ENCODE measurements at regions not wholly inside any gene's neighbourhood (a gene's known extent, or its start where the extent isn't known, plus 50 kb on each side); places are given as distances from the start of the nearest gene placed in this dataset.

GRCh38 chr13:69487576-69487975 is 620.0 kb upstream of the ATXN8OS start:
- H3K4me3 ChIP-seq (ENCODE audit: insufficient read length, low read depth): no peak overlapping the region
- H3K4me1 ChIP-seq (ENCODE audit: insufficient read depth, insufficient read length): no peaks in the 10 kb centered on the region
- no peaks in the 10 kb centered on the region for H3K27me3 ChIP-seq (ENCODE audit: insufficient read depth, insufficient read length)
- TF ChIP-seq SUZ12 (IDR thresholded peaks at IDR 0.05; ENCODE audit: extremely low read depth, insufficient read depth, insufficient read length) (no peak), ZNF274 (IDR thresholded peaks at IDR 0.05; ENCODE audit: low read depth, low read length) (no peak), YY1 (IDR thresholded peaks at IDR 0.05; ENCODE audit: insufficient read depth, insufficient read length) (no peak)
- no peaks in the 10 kb centered on the region for H3K9me3 ChIP-seq (ENCODE audit: insufficient read depth, low read length)
- no peak for DNase-seq (ENCODE audit: low read depth, low spot score)
- no peak overlapping the region for H3K9ac ChIP-seq (ENCODE audit: insufficient read length, low read depth)
- no peaks in the 10 kb centered on the region for H3K36me3 ChIP-seq (ENCODE audit: insufficient read depth, insufficient read length, low read length)

GRCh38 chr13:69485991-69486592 is 621.5 kb upstream of the ATXN8OS start:
- TF ChIP-seq ZNF274 (IDR thresholded peaks at IDR 0.05; ENCODE audit: low read depth, low read length): no peak
- TF ChIP-seq YY1 (IDR thresholded peaks at IDR 0.05; ENCODE audit: insufficient read depth, insufficient read length): no peak
- TF ChIP-seq SUZ12 (IDR thresholded peaks at IDR 0.05; ENCODE audit: extremely low read depth, insufficient read depth, insufficient read length): no peak
- H3K4me3 ChIP-seq (ENCODE audit: insufficient read length, low read depth): no peak overlapping the region
- H3K36me3 ChIP-seq (ENCODE audit: insufficient read depth, insufficient read length, low read length): no peaks in the 10 kb centered on the region
- no peaks in the 10 kb centered on the region for H3K27me3 ChIP-seq (ENCODE audit: insufficient read depth, insufficient read length)
- DNase-seq (ENCODE audit: low read depth, low spot score): no peak
- H3K4me1 ChIP-seq (ENCODE audit: insufficient read depth, insufficient read length): no peaks in the 10 kb centered on the region
- H3K9me3 ChIP-seq (ENCODE audit: insufficient read depth, low read length): no peaks in the 10 kb centered on the region
- H3K9ac ChIP-seq (ENCODE audit: insufficient read length, low read depth): no peak overlapping the region

- no peaks in the 10 kb centered on the region for H3K27me3 ChIP-seq (ENCODE audit: insufficient read depth, insufficient read length)
- H3K36me3 ChIP-seq (ENCODE audit: insufficient read depth, insufficient read length, low read length): no peaks in the 10 kb centered on the region
- DNase-seq (ENCODE audit: low read depth, low spot score): no peak
- no peak for TF ChIP-seq YY1 (IDR thresholded peaks at IDR 0.05; ENCODE audit: insufficient read depth, insufficient read length)
- TF ChIP-seq ZNF274 (IDR thresholded peaks at IDR 0.05; ENCODE audit: low read depth, low read length): no peak
- TF ChIP-seq SUZ12 (IDR thresholded peaks at IDR 0.05; ENCODE audit: extremely low read depth, insufficient read depth, insufficient read length): no peak
- H3K9ac ChIP-seq (ENCODE audit: insufficient read length, low read depth): no peak overlapping the region
- H3K9me3 ChIP-seq (ENCODE audit: insufficient read depth, low read length): no peaks in the 10 kb centered on the region
- no peaks in the 10 kb centered on the region for H3K4me1 ChIP-seq (ENCODE audit: insufficient read depth, insufficient read length)
- H3K4me3 ChIP-seq (ENCODE audit: insufficient read length, low read depth): no peak overlapping the region
Observed at GRCh38 chr13:69477451-69477850, 630.2 kb upstream of the ATXN8OS start.

GRCh38 chr13:69474011-69474685 is 633.5 kb upstream of the ATXN8OS start:
- no peak for TF ChIP-seq SUZ12 (IDR thresholded peaks at IDR 0.05; ENCODE audit: extremely low read depth, insufficient read depth, insufficient read length)
- no peak for TF ChIP-seq ZNF274 (IDR thresholded peaks at IDR 0.05; ENCODE audit: low read depth, low read length)
- TF ChIP-seq YY1 (IDR thresholded peaks at IDR 0.05; ENCODE audit: insufficient read depth, insufficient read length): no peak

GRCh38 chr13:69468624-69469023 is 639.0 kb upstream of the ATXN8OS start:
- Histone ChIP-seq H3K36me3 (ENCODE audit: insufficient read depth, insufficient read length, low read length) (no peaks in the 10 kb centered on the region), H3K9ac (ENCODE audit: insufficient read length, low read depth) (no peak overlapping the region), H3K4me1 (ENCODE audit: insufficient read depth, insufficient read length) (no peaks in the 10 kb centered on the region), H3K4me3 (ENCODE audit: insufficient read length, low read depth) (no peak overlapping the region), H3K9me3 (ENCODE audit: insufficient read depth, low read length) (no peaks in the 10 kb centered on the region), H3K27me3 (ENCODE audit: insufficient read depth, insufficient read length) (no peaks in the 10 kb centered on the region)
- no peak for DNase-seq (ENCODE audit: low read depth, low spot score)
- TF ChIP-seq YY1 (IDR thresholded peaks at IDR 0.05; ENCODE audit: insufficient read depth, insufficient read length): no peak
- no peak for TF ChIP-seq ZNF274 (IDR thresholded peaks at IDR 0.05; ENCODE audit: low read depth, low read length)
- TF ChIP-seq SUZ12 (IDR thresholded peaks at IDR 0.05; ENCODE audit: extremely low read depth, insufficient read depth, insufficient read length): no peak

More at GRCh38 chr13:69474011-69474685, 633.5 kb upstream of the ATXN8OS start:
- Histone ChIP-seq H3K36me3 (ENCODE audit: insufficient read depth, insufficient read length, low read length) (no peaks in the 10 kb centered on the region), H3K4me1 (ENCODE audit: insufficient read depth, insufficient read length) (no peaks in the 10 kb centered on the region), H3K27me3 (ENCODE audit: insufficient read depth, insufficient read length) (no peaks in the 10 kb centered on the region), H3K4me3 (ENCODE audit: insufficient read length, low read depth) (no peak overlapping the region), H3K9me3 (ENCODE audit: insufficient read depth, low read length) (no peaks in the 10 kb centered on the region), H3K9ac (ENCODE audit: insufficient read length, low read depth) (no peak overlapping the region)
- no peak for DNase-seq (ENCODE audit: low read depth, low spot score)

GRCh38 chr13:69461397-69461796 is 646.2 kb upstream of the ATXN8OS start:
- H3K4me1 ChIP-seq (ENCODE audit: insufficient read depth, insufficient read length): no peaks in the 10 kb centered on the region
- no peak for DNase-seq (ENCODE audit: low read depth, low spot score)

GRCh38 chr13:69459346-69459745 is 648.3 kb upstream of the ATXN8OS start:
- no peak for TF ChIP-seq SUZ12 (IDR thresholded peaks at IDR 0.05; ENCODE audit: extremely low read depth, insufficient read depth, insufficient read length)
- Histone ChIP-seq H3K9ac (ENCODE audit: insufficient read length, low read depth) (no peak overlapping the region), H3K4me3 (ENCODE audit: insufficient read length, low read depth) (no peak overlapping the region), H3K27me3 (ENCODE audit: insufficient read depth, insufficient read length) (no peaks in the 10 kb centered on the region), H3K4me1 (ENCODE audit: insufficient read depth, insufficient read length) (no peaks in the 10 kb centered on the region), H3K36me3 (ENCODE audit: insufficient read depth, insufficient read length, low read length) (no peaks in the 10 kb centered on the region), H3K9me3 (ENCODE audit: insufficient read depth, low read length) (no peaks in the 10 kb centered on the region)
- DNase-seq (ENCODE audit: low read depth, low spot score): no peak

More at GRCh38 chr13:69461397-69461796, 646.2 kb upstream of the ATXN8OS start:
- TF ChIP-seq YY1 (IDR thresholded peaks at IDR 0.05; ENCODE audit: insufficient read depth, insufficient read length): no peak
- no peak for TF ChIP-seq SUZ12 (IDR thresholded peaks at IDR 0.05; ENCODE audit: extremely low read depth, insufficient read depth, insufficient read length)
- no peak for TF ChIP-seq ZNF274 (IDR thresholded peaks at IDR 0.05; ENCODE audit: low read depth, low read length)
- H3K4me3 ChIP-seq (ENCODE audit: insufficient read length, low read depth): no peak overlapping the region
- no peaks in the 10 kb centered on the region for H3K36me3 ChIP-seq (ENCODE audit: insufficient read depth, insufficient read length, low read length)
- no peaks in the 10 kb centered on the region for H3K27me3 ChIP-seq (ENCODE audit: insufficient read depth, insufficient read length)
- no peaks in the 10 kb centered on the region for H3K9me3 ChIP-seq (ENCODE audit: insufficient read depth, low read length)
- no peak overlapping the region for H3K9ac ChIP-seq (ENCODE audit: insufficient read length, low read depth)
